SW 1271 (cell line): ENCODE measurements at regions not wholly inside any gene's neighbourhood (a gene's known extent, or its start where the extent isn't known, plus 50 kb on each side); places are given as distances from the start of the nearest gene placed in this dataset.

Experiments
- DNase-seq, 2 experiments: peaks; one replicate each; lab custom pipeline; 2025; lab: John Stamatoyannopoulos, UW

DNA sequence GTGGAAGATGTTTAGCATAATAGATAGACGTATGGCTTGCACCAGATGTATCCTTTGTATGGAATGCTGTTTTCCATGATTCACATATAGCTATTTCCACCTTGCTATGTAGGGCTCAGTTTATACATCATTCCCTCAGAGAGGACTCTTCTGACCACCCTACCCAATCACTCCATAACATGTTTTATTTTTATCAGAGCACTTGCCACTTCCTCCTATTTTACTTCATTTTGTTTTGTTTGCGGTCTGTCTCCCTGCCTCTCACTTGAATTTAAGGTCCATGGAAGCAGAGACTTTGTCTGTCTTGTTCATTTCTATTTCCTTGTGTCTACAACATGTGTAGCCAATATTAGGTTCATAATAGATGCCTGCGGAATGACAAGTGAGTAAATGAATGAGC lies 266.9 kb upstream of the CITED2 start:
- DNase-seq: no peak

DNA sequence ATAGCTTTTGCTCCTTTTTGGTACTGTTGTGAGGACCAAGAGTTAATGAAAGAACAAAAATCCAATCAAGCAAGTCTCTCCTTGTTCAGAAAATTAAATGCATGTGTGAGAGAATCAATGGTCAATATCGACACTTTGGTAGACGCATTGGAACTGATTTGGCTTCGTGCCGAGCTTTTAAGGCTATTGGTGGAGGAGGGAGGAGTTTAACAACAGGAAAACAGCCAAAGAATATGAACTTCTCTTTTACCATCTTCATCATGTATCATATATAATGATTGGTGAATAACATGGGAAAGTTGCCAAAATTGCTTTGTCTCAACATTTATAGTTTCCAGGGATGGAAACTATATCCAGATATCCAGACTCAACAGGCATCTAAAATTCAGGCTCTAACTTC lies 266.5 kb upstream of the CITED2 start:
- no peak for DNase-seq

DNA sequence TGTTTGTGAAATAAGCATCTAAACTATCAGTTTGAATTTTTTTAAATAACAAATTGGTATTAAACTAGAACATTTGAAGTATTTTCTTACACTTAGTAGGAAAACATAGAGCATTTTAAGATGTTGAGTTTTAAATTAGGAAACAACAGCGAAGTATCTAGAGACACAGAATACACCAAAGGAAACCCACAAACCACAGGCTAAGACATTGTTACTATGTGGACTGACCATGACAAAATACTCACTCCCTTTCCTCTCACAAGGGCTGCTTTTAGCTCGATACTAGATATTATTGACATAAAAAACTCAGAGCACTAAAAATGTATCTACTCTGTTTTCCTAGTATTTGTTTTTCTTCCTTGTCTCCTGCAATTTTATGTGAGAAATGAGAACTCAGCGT lies 266.0 kb upstream of the CITED2 start:
- no peak for DNase-seq

DNA sequence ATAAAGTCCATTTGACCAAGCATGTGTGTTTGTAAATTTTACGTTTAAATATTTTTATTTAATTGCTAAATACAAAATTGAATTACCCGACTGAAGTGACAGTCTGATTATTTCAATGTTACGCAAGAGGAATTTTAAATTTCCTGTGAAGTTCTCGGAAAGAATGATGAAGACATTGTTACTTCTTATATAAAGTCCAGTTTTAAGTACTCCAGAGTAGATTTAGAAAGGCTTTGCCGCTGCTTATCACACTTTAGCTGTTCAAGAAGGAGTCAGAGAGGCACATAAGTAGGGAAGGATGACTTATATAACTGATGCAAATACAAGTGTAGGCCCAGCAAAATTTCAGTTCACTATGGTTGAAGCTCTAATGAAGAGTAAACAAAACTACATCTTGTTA lies 265.1 kb upstream of the CITED2 start:
- DNase-seq: no peak

- no peak for DNase-seq
Observed at GRCh38 chr6:139638179-139638941, 263.9 kb upstream of the CITED2 start.

DNA sequence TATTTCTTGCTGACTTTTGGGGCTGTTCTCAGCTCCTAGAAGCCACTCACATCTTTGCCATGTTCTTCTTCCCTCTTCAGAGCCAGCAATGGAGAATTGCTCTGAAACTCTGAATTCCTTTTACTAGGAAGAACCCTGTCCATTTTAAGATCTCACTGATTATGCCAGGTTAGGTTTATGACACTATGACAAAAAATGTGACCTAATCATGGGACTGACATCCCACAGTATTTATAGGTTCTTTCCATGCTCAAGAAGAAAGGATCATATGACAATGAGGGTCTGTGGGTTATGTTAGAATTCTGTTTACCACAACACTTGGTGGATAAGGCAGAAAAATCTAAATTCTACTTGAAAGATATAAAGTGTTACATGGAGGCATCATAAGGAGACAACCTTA lies 263.3 kb upstream of the CITED2 start:
- DNase-seq: no peak

GRCh38 chr6:139636391-139636790 lies 261.9 kb upstream of the CITED2 start:
- no peak for DNase-seq

DNA sequence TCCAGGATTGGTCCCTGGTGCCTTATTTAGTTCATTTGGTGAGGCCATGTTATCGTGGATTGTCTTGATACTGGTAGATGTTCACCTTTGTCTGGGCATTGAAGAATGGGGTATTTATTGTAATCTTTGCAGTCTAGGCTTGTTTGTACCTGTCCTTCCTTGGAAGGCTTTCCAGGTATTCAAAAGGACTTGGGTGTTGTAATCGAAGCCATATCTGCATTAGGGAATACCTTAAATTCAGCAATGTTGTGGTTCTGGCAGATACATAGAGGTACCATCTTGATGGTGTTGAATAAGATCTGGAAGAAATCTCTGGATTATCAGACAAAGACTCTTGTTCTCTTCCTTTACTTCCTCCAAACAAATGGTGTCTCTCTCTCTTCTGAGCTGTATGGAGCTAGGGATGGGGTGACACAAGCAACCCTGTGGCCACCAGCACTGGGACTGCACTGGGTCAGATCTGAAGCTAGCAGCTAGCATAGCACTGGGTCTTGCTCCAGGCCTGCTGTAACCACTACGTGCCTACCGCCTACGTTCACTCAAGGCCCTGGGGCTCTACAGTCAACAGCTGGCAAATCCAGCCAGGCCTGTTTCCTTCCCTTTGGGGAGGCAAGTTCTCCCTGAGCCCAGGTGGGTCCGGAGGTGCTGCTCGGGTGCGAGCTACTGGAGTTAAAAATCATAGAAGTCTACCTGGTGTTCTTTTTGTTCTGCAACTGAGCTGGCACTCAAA lies 261.1 kb upstream of the CITED2 start:
- no peak for DNase-seq

DNA sequence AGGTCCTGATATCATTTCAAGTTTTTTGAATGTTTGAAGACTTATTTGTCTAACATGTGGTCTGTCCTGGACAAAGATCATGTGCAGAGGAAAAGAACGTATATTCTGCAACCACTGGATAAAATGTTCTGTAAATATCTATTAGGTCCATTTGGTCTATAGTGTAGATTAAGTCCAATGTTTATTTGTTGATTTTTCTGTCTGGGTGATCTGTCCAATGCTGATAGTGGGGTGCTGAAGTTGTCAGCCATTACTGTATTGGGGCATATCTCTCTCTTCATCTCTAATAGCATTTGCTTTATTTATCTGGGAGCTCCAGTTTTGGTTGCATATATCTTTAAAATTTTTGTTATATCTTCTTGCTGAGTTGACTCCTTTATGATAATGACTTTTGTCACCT lies 258.4 kb upstream of the CITED2 start:
- DNase-seq: no peak

- DNase-seq: no peak
Observed at GRCh38 chr6:139628270-139628669, 253.8 kb upstream of the CITED2 start.

DNA sequence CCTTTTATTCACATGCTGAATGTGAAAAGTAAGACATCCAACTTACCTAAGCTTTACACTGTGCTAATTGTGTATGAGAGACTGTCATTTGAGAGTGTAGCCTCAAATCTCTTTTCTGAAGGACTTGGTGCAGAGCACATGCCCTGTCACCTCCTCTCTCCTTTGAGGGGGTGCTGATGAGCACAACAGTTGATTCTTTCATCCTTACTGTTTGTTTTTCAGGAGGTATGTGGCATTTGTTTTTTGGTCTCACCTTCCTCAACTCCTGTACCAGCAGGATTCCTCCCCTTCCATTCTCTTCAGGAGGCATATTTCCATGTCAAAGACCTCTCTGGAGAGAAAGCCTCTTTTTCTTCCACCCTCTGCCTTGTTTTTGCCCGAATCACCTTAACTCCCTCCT lies 252.6 kb upstream of the CITED2 start:
- DNase-seq: no peak

DNA sequence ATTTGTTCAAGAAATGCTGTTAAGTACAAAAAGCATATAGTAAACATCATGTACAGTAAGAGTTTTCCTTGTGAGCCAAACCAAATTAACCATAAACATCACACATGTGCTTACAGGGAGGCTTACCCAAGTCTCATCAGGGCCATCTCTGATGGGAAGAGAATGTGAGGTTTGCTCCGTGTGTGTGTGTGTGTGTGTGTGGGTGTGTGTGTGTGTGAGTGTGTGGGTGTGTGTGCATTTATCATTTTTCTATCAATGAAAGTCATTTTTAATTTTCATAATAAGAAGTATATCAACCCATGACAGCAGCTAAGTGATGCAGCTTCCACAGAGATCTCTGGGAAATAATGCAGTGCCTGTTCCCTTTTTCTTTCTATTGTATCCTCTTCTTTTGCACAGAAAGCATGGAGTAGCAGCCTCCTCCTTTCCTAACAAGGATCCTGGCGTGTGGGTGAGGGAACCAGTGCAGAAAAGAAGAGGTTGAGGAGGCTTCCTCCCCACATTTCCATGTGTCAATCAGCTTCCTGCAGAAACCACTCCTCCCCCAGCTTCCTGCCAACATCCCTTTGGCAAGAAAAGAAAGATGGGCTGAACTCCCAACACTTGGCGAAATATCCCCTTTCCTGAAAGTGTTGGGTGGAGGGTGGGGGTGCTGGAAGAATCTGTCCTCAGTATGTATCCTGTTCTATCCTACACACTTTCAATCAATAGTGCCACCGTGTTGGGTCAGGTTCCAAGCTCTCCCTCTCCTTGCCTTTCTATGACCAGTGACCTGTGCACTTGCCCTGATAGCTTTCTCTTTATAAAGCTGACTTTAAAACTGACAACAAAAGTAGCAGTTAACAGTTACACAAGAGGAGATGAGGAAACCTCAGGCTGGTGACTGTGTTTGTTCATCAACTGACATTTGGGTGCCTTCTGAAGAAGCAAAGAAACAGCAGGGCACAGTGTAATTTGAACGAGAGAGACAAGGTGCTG lies 251.8 kb upstream of the CITED2 start:
- no peak for DNase-seq

DNA sequence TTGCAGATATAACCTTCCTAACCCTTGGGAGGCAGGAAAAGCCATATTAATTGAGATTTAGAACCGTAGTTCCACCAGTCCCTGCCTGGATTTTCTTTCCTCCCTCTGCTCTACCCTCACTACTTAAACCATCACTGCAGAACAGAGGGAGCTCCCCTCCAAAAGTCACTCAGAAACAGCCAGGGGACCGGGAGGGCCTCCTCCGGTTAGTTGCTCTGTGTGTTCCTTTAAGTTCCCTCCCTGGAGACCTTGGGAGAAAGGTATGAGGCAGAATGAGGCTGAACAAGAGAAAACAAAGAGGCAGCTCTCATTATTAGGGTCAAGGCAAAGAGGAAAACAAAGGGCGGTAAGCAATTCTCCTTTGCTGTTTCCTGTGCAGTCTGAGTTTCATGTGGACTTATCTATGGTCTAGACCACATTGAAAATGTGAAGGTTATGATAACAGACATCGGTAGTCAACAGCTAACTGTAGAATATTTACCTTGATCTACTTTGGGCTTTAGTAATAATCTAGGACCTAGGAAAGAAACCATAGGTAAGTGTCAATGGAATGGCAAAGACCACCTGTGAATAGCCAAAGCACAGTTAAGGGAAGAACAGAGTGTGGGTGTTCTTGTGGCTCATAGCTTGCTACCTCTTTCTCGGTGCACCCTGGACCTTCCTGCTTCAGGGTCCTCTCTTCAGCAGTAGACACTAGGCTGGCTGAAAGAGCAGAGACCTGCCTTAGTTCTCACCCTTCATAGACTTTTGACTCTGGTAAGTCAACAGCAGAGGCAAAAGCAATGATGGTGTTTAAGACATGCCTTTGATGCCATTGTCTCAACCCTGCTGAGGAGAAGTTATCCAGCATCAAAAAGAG lies 250.9 kb upstream of the CITED2 start:
- no peak for DNase-seq

- no peak for DNase-seq
Observed at GRCh38 chr6:139623372-139623771, 248.9 kb upstream of the CITED2 start.

DNA sequence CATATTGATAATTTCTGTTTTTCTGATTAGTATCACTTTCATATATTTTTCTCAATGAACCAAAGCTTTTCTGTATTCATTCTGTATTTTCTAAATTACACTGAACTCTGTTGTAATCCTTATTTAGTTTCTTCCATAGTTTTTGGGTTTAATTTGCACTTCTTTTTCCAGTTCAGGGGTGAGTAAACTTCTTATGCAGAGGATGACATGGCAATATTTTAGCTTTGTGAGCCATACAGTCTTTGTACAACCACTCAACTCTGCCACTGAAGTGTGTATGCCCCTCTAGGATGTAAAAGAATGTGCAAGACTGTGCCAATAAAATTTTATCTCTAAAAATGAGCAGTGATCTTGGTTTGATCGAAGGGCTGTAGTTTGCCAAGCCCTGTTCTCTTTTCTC lies 239.0 kb upstream of the CITED2 start:
- DNase-seq: no peak

DNA sequence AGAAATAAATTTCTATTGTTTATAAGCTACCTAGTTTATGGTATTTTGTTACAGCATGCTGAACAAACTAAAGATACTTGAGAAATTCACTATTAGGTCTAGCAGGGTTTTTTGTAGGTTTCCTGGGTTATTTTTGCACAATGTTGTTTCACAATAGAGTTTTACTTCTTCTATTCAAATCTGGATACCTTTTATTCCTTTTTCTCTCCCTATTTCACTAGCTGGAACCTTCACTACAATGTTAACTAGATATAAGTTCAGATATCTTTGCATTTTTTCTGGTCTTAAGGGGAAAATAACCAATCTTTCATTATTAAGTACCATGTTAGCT lies 237.7 kb upstream of the CITED2 start:
- no peak for DNase-seq

- DNase-seq: no peak
Observed at GRCh38 chr6:139611327-139612134, 237.1 kb upstream of the CITED2 start.

DNA sequence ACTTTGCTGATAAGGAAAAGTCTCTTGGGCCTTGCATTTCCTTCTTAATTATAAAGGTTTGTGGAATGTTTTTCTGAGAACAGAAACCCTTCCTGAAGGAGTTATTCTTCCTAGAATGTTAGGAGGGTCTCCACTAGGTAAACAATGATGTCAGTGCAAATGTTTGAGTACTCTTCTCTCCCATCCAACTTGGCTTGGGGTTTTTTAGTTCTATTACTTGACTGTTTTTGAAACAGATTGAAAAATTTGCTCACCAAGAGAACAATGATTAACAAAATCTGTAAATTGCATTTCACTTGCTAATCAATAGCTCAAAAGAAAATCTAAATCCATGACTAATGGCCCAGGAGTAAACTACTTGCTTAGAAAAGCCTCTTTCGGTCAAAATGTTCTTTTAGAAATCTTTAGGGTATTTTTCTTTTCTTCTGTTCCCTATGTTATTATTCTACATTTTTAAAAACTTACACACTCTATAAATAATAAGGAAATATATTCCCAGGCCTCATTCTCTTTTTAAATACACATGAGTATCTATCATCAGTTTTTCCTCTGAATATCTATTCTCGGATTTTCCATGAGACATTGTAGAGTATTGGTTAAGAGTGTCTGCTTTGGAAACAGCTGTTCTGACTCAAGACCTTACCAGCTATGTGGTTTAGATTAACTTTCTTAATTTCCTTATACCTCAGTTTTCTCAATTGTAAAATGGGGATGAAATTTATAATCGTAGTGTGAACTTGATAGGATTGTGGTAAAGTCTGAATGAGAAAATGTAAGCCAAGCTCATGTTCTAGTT lies 234.2 kb upstream of the CITED2 start:
- no peak for DNase-seq

DNA sequence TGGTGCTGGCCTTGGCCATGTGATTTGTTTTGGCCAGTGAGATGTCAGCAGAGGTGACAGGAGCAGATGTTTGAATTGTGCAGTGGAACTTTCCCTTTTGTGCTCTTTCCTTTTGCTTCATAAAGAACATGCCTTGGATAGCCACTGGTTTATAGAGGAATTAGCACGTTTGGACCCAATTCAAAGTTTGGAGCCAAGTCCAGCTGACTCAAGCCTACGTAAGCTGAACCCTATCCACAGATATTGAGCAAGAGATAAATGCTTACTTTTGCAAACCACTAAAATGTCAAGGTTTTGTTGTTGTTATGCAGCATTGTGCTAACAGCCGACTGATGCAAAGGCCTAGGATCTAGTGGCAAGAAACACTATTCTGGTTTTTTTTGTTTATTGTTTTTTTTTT lies 230.9 kb upstream of the CITED2 start:
- DNase-seq: no peak

DNA sequence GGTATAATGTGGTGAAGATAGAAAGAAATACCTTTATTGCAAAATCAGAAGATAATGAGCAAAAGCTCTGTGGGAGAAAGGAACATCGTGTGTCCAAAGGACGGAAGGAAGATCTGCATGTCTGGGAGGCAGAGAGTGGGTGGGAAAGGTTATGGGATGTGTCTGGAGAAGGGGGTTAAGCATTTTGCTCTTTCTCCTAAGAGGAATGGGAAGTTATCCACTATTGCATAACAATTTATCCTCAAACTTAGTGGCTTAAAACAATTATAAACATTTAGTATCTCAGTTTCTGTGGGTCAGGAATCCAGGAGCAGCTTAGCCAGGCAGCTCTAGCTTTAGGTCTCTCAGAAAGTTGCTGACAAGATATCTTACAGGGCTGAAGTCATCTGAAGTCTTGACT lies 229.1 kb upstream of the CITED2 start:
- DNase-seq: no peak
